Thymus (tissue), 11 donors: ENCODE measurements at regions not wholly inside any gene's neighbourhood (a gene's known extent, or its start where the extent isn't known, plus 50 kb on each side); places are given as distances from the start of the nearest gene placed in this dataset.

Experiments used
- DNase-seq, 9 donors: peaks; one replicate each; pipeline ENCODE4 v3.0.0-alpha.2; 2013; ENCODE audit warnings: low spot score in 9 of 9, low read depth in 6 of 9, missing footprints in 1 of 9
- H3K27ac ChIP-seq, 2 donors: one replicate each; pipeline ENCODE4 v1.5.1; 2013; ENCODE audit warnings: control low read depth in 1 of 2, low read depth in 1 of 2, low read length in 1 of 2, mild to moderate bottlenecking in 1 of 2, moderate library complexity in 1 of 2
- H3K27me3 ChIP-seq, 2 donors: one replicate each; pipeline ENCODE4 v1.5.1; 2013; ENCODE audit warnings: low read length in 1 of 2; ENCODE audit not compliant: control insufficient read depth in 2 of 2, insufficient read depth in 1 of 2
- H3K36me3 ChIP-seq, 2 donors: one replicate each; pipeline ENCODE4 v1.5.1; 2013; ENCODE audit warnings: low read length in 1 of 2, mild to moderate bottlenecking in 1 of 2, moderate library complexity in 1 of 2; ENCODE audit not compliant: control insufficient read depth in 2 of 2, insufficient read depth in 2 of 2
- H3K4me1 ChIP-seq, 2 donors: one replicate each; pipeline ENCODE4 v1.5.1; 2013; ENCODE audit warnings: low read length in 2 of 2; ENCODE audit not compliant: control insufficient read depth in 2 of 2, insufficient read depth in 2 of 2
- H3K4me3 ChIP-seq, 2 donors: one replicate each; pipeline ENCODE4 v1.5.1; 2013; ENCODE audit warnings: low read length in 2 of 2, control low read depth in 1 of 2, mild to moderate bottlenecking in 1 of 2
- H3K9me3 ChIP-seq, 2 donors: one replicate each; pipeline ENCODE4 v1.5.1; 2013; ENCODE audit warnings: low read length in 1 of 2, mild to moderate bottlenecking in 1 of 2; ENCODE audit not compliant: control insufficient read depth in 2 of 2, insufficient read depth in 1 of 2
- WGBS: extraction: QIAGEN DNeasy Blood & Tissue Kit; methylation state at CpG from one replicate; pipeline ENCODE4 v1.1.7; 2013; 5-methylcytosine and 5-hydroxymethylcytosine counted together
- donor health status: healthy.

DNA sequence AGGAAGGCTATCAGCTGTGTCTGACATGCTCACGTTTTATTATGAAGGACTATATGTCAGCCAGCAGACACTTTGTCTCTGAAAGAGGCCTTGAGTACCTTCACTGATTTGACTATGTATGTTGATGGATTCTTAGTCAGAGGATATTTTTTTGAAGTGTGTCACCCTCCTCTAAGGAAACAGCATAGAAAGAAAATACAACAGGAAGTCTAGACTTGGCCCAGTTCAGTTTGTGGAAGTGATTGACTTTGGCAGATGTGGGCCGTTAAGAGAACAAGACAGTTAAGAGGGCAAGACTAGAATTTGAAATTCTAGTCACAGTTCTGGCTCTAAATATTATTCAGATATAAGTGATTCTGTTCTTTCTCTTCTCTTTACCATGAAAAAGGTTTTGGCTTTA, 471.5 kb downstream of the CDH8 start:
- Histone ChIP-seq H3K27me3 (no peaks in the 10 kb centered on the region), H3K9me3 (no peaks in the 10 kb centered on the region), H3K36me3 (no peaks in the 10 kb centered on the region), H3K27ac (no peak overlapping the region), H3K4me1 (no peaks in the 10 kb centered on the region), H3K4me3 (no peak overlapping the region)
- WGBS = 46% methylated on average over 2 of the region's 2 CpGs
- DNase-seq = no peak

- Histone ChIP-seq H3K9me3 (peaks cover 0 to 8% of the 10 kb centered on the region in 2 donors), H3K27me3 (no peaks in the 10 kb centered on the region), H3K36me3 (no peaks in the 10 kb centered on the region), H3K4me3 (no peak overlapping the region), H3K27ac (no peak overlapping the region), H3K4me1 (no peaks in the 10 kb centered on the region)
- WGBS = 91% methylated on average over 24 of the region's 24 CpGs
- no peak for DNase-seq
These were observed 480.4 kb downstream of the CDH8 start for GRCh38 chr16:61555718-61556441.

- H3K9me3 ChIP-seq = no peaks in the 10 kb centered on the region
- 23% methylated on average over 2 of the region's 2 CpGs for WGBS
- H3K4me1 ChIP-seq = no peaks in the 10 kb centered on the region
- no peak for DNase-seq
- no peaks in the 10 kb centered on the region for H3K27me3 ChIP-seq
- H3K4me3 ChIP-seq = no peak overlapping the region
- no peak overlapping the region for H3K27ac ChIP-seq
- no peaks in the 10 kb centered on the region for H3K36me3 ChIP-seq
These were observed 486.9 kb downstream of the CDH8 start for GRCh38 chr16:61549327-61549726.

- Histone ChIP-seq H3K4me3 (no peak overlapping the region), H3K9me3 (no peaks in the 10 kb centered on the region), H3K27me3 (no peaks in the 10 kb centered on the region), H3K27ac (no peak overlapping the region), H3K4me1 (no peaks in the 10 kb centered on the region), H3K36me3 (no peaks in the 10 kb centered on the region)
- no peak for DNase-seq
These were observed 488.6 kb downstream of the CDH8 start for GRCh38 chr16:61547626-61548025.

DNA sequence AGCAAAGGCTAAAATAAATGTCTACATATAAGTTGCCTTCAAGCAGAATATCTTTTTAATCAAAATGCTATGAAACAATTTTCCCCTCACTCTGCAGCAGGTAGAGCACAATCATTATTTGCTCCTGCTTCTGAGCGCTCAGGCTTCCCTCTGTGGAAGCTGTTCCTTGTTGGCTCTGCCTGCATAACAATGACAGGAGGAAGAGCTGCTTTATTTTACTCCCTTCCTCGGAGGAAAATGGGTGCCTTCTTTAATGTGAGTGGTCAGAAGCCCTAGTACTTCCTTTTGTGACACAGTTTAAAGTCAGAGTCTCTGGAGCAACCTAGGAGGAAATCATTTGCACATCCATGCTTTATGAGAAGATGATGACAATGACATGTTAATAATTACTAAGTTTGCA, 492.1 kb downstream of the CDH8 start:
- no peak overlapping the region for H3K27ac ChIP-seq
- no peaks in the 10 kb centered on the region for H3K36me3 ChIP-seq
- no peak overlapping the region for H3K4me3 ChIP-seq
- no peaks in the 10 kb centered on the region for H3K4me1 ChIP-seq
- no peak for DNase-seq
- WGBS = 46% methylated on average over 2 of the region's 2 CpGs
- H3K27me3 ChIP-seq = no peaks in the 10 kb centered on the region
- no peaks in the 10 kb centered on the region for H3K9me3 ChIP-seq

- Histone ChIP-seq H3K9me3 (no peaks in the 10 kb centered on the region), H3K4me3 (no peak overlapping the region), H3K36me3 (no peaks in the 10 kb centered on the region), H3K27ac (no peak overlapping the region), H3K4me1 (no peaks in the 10 kb centered on the region), H3K27me3 (no peaks in the 10 kb centered on the region)
- WGBS = 78% methylated on average over 3 of the region's 3 CpGs
- DNase-seq = no peak
These were observed 496.0 kb downstream of the CDH8 start for GRCh38 chr16:61540216-61540615.

DNA sequence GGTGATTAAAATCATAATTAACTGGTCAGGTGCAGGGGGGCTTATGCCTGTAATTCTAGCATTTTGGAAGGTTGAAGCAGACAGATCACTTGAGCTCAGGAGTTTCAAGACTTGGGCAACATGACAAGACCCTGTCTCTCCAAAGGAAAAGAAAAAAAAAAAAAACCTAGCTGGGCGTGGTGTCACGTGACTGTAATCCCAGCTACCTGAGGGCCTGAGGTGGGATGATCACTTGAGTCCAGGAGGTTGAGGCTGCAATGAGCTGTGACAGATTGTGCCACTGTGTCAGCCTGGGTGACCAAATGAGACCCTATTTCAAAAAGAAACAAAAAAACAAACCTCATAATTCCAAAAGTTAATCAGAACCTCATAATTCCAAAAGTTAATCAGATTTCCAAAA, 505.5 kb downstream of the CDH8 start:
- Histone ChIP-seq H3K4me1 (no peaks in the 10 kb centered on the region), H3K27me3 (no peaks in the 10 kb centered on the region), H3K4me3 (no peak overlapping the region), H3K36me3 (no peaks in the 10 kb centered on the region), H3K27ac (no peak overlapping the region), H3K9me3 (no peaks in the 10 kb centered on the region)
- WGBS = 91% methylated on average over 2 of the region's 2 CpGs
- DNase-seq = no peak

- Histone ChIP-seq H3K27ac (no peak overlapping the region), H3K9me3 (no peaks in the 10 kb centered on the region), H3K4me1 (no peaks in the 10 kb centered on the region), H3K36me3 (no peaks in the 10 kb centered on the region), H3K4me3 (no peak overlapping the region), H3K27me3 (no peaks in the 10 kb centered on the region)
- 83% methylated on average over 2 of the region's 2 CpGs for WGBS
- no peak for DNase-seq
These were observed 535.4 kb downstream of the CDH8 start for GRCh38 chr16:61500851-61501250.

DNA sequence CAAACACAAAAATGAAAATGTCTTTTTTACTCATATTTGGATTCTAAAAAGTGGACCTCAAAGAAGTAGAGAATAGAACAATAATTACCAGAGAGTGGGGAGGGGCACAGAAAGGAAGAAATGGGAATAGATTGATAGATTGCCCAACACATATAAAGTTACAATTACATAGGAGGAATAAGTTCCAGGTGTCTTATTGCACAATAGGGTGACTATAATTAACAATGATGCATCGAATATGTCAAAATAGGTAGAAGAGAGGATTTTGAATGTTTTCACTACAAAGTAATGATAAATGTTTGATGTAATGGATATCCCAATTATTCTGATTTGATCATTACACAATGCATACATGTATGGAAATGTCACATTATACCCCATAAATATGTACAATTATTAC, 556.0 kb downstream of the CDH8 start:
- Histone ChIP-seq H3K27me3 (no peaks in the 10 kb centered on the region), H3K4me1 (no peaks in the 10 kb centered on the region), H3K4me3 (no peak overlapping the region), H3K27ac (no peak overlapping the region), H3K36me3 (no peaks in the 10 kb centered on the region), H3K9me3 (no peaks in the 10 kb centered on the region)
- 86% methylated on average over 1 of the region's 1 CpG for WGBS
- DNase-seq = no peak

GRCh38 chr16:61471737-61472136, 564.5 kb downstream of the CDH8 start:
- no peaks in the 10 kb centered on the region for H3K27me3 ChIP-seq
- H3K27ac ChIP-seq = no peak overlapping the region
- no peaks in the 10 kb centered on the region for H3K4me1 ChIP-seq
- peaks cover 0 to 18% of the 10 kb centered on the region in 2 donors for H3K9me3 ChIP-seq
- DNase-seq = no peak
- no peak overlapping the region for H3K4me3 ChIP-seq
- no peaks in the 10 kb centered on the region for H3K36me3 ChIP-seq
